ENCODE measurements at regions not wholly inside any gene's neighbourhood (a gene's known extent, or its start where the extent isn't known, plus 50 kb on each side); places are given as distances from the start of the nearest gene placed in this dataset.
A peak's percentile ranks its signal among the peaks of the same experiment; 100 is the strongest.

DNA sequence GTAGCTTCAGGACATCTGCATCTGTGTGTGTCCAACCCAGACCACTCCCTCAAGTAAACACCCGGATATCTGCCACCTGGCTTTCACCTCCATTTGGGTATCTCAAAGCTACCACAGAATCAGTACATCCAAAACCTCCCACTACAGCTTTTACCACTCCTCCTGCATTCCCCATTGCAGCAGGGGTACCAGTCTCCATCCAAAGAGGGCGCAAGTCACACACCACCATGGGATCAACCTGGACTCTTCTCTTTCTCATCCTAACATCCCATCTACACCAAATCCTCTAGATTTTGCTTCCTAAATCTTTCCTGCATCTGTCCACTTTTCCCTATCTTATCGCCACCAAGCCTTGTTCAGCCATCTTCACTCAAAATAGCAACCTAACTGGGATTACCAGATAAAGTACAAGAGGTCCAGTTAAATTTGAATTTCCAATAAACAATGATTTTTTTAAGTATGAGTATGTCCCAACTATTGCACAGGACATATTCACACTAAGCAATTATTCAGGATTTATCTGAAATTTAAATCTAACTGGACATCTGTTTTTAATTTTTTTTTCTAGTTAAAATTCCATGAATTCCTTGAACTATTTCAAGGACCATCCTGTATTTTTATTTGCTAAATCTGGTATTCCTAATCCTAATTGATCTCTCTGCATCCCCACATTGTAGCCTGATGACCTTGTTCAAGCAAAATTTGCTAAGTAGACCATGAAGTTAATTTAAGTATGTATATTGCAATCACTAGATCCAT lies 164.3 kb upstream of the MLN start:
- DNase-seq (ENCODE audit: low read depth): peak; percentile 60

GRCh38 chr6:33967265-33967767 lies 163.5 kb upstream of the MLN start:
- DNase-seq (ENCODE audit: low read depth): no peak

GRCh38 chr6:33966536-33966935 lies 162.7 kb upstream of the MLN start:
- no peak for DNase-seq (ENCODE audit: low read depth)

- no peak for DNase-seq (ENCODE audit: low read depth)
Measured at GRCh38 chr6:33965766-33966165, 162.0 kb upstream of the MLN start.

- no peak for DNase-seq (ENCODE audit: low read depth)
Measured at GRCh38 chr6:33964387-33964786, 160.6 kb upstream of the MLN start.

GRCh38 chr6:33963136-33963750 lies 159.4 kb upstream of the MLN start:
- DNase-seq (ENCODE audit: low read depth): no peak

- DNase-seq (ENCODE audit: low read depth): peak; percentile 58
Measured at GRCh38 chr6:33962246-33963027, 158.6 kb upstream of the MLN start.

DNA sequence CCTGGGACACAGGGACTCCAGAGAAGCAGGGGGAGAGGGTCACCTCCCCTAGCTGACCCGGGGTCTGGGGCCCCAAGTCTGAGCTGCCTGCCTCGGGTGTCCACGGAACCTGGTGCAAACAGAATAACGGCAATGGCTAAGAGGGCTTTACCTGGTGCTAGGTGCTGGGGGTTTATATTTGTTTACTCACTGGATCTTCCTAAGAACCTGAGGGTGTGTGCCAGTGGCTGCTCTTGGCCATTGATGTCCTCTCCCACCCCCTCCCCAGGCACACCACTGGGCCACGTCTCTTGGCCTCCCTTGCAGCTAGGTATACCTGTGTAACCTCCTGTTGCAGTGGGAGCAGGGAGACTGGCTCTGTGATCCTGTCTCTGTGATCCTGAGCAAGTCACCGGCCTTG lies 157.9 kb upstream of the MLN start:
- no peak for DNase-seq (ENCODE audit: low read depth)

GRCh38 chr6:33960345-33961313 lies 156.8 kb upstream of the MLN start:
- DNase-seq (ENCODE audit: low read depth): no peak

GRCh38 chr6:33959661-33960344 lies 156.0 kb upstream of the MLN start:
- DNase-seq (ENCODE audit: low read depth): no peak

DNA sequence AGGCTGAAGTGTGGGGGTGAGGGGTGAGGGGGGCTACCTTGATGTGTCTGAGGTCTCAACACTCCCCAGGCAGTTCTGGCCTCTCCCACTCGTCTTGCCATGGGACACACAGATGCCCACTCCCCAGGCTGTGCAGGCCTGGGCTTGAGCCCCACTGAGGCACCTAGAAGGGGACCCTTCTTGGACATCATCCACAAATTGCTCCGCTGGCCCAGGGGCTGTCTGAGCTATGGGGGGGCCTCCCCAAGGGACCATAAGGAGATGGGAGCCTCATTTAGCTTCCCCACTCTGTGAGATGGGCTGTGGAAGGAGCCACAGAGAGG lies 155.5 kb upstream of the MLN start:
- DNase-seq (ENCODE audit: low read depth): no peak

GRCh38 chr6:33958526-33959328 lies 154.9 kb upstream of the MLN start:
- no peak for DNase-seq (ENCODE audit: low read depth)

DNA sequence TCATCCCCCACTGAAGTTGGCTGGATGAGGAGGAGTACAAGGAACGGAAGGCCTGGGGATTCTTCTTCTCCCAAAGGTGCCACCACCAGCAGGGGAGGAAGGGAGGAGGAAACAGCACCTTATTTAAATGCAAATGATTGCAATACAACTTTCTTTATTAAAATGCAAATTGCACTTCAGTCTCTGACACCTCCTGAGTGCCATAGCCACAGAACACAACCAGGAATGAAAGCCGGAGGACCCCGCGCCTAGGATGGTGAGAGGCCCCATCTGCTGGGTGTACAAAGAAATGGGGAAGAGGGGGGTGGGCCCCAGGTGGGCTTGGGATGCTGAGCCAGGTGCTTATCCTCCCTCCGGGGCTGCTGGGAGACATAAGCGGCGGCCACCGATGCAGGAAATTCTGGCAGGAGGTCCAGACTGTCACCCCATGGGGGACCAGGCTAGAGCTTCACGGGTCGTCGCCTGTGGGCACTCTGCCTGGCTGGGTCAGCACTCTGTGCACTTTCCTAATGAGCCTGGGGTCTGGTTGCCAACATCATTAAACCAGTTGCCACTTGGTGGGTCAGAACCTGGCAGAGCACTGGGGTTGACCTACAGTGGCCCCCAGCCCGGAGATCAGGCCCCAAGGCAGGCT lies 154.2 kb upstream of the MLN start:
- DNase-seq (ENCODE audit: low read depth): no peak

- DNase-seq (ENCODE audit: low read depth): no peak
Measured at GRCh38 chr6:33957131-33957891, 153.5 kb upstream of the MLN start.

GRCh38 chr6:33956206-33956605 lies 152.4 kb upstream of the MLN start:
- DNase-seq (ENCODE audit: low read depth): no peak

DNA sequence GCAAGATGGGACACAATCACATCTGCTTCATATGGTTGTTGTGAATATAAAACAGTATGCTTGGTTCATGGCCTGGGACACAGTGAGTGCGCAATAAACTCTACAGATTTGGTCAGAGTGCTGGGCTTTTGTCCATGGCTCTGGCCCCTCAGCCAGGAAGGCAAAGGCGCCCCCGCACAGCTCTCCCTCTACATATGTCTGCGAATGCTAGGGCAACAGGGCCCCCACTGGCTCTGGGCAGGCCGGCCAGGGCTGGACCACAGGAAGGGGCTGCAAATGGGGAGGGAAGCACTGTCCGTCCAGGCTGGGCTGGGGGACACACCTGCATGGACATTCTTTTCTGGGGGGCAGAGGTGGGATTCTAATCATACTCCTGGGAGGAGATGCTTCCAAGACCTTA lies 151.8 kb upstream of the MLN start:
- DNase-seq (ENCODE audit: low read depth): no peak

GRCh38 chr6:33954453-33954852 lies 150.7 kb upstream of the MLN start:
- no peak for DNase-seq (ENCODE audit: low read depth)

- no peak for DNase-seq (ENCODE audit: low read depth)
Measured at GRCh38 chr6:33953171-33953570, 149.4 kb upstream of the MLN start.

- DNase-seq (ENCODE audit: low read depth): no peak
Measured at GRCh38 chr6:33952016-33952415, 148.2 kb upstream of the MLN start.
